Right lung (tissue), 2 donors: ENCODE measurements at regions not wholly inside any gene's neighbourhood (a gene's known extent, or its start where the extent isn't known, plus 50 kb on each side); places are given as distances from the start of the nearest gene placed in this dataset.

Experiments used
- DNase-seq, 2 donors: peaks; one replicate each; pipeline ENCODE4 v3.0.0-alpha.2; 2013

DNA sequence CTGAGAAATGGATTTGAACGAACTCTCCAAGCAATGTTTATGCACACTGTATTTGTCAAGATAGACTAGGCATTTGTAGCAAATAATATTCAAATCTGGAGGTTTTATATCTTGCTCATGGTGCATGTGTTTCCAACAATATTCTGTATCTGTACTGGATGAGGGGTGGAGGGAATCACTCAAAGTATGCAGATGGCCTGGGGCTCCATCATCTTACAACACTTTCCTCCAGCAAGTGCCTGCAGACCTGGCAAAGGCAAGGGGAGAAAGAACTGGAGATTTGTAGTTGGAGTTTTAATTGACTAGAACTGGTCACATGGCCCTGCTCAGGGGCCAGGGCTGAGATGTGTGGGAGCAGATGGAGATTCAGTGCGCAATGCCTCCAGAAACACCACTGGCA, 309.0 kb downstream of the PLK2 start:
- DNase-seq = no peak

DNA sequence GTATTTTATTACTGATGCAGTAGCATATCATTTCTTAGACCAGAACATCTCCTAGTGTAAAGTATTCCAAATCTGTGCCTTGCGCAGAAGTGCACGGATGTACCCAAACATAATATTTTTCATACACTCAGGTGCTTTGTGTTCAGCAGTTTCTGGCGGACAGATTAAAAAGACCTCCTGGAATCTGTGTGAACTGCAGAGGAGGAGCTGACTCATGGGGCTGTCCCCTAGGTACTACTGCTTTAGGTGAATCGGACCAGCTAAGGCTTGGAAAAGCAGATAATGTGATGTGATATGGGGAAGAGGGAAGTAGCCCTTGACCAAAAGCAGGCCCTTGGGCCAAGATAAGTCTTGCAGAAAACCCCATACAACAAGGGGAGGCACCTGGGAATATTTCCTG, 310.1 kb downstream of the PLK2 start:
- DNase-seq = no peak

DNA sequence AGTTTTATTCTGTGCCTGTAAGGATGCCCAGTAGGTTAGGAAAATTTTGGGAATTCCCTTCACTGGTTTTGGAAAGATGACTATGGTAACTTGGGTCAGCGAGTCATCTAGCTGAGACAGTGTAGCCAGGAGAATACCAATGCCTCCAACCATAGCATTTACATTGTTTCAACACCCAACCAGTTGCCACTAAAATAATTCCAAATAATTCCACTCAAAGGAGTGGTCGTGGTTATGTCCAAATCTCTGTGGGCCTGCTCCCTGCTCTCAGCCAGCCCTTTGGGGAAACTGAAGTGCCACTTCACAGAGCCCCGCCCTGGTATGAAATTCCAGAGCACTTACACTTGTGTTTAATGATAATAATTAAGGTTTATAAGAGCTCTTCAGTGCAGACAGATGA, 310.5 kb downstream of the PLK2 start:
- DNase-seq = no peak

DNA sequence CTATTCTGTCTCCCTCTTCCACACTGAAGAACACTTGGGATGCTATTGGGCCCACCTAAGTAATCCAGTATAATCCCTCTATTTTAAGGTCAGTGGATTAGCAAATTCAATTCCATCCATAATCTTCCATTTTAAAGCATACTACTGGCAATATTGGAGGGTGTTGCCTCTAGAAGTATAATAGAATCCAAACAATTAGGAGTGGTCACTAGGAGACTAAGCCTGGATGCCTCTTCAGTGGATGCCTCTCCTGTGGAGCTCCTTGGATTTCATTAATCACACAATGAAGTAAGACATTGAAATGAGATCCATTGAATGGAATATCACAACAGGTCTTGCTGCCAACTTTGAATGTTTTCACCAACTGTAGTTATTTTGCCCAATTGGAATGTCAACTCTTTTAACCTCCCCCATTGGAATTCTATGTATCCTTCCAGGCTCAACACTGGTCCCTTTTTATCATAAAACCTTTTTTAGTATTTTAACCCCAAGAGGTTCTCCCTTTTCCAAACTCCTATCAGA, 311.6 kb downstream of the PLK2 start:
- no peak for DNase-seq

DNA sequence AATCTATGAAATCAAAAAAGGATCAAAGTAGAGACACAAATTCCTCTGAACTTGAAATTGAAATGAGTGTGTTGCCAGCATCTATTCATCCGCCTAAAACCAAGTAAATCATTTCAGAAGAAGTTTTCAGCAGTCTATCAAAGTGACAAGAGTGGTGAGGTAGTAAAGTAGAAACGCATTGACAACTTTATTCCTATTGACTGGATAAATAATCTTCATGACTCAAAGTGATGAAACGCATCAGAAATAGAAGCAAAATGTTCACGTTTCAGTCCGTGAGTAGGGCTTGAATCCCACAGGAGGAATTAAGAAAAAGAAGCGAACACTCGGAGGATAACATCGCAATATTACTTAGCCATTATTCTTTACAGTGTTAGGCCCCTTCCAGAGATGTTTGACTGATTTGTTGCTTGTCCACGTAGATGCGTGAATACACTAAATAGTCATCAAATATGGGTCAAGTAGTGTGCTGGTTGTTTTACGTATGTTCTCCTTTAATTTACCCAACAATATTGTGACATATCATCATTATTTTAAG, 314.4 kb downstream of the PLK2 start:
- DNase-seq = no peak

DNA sequence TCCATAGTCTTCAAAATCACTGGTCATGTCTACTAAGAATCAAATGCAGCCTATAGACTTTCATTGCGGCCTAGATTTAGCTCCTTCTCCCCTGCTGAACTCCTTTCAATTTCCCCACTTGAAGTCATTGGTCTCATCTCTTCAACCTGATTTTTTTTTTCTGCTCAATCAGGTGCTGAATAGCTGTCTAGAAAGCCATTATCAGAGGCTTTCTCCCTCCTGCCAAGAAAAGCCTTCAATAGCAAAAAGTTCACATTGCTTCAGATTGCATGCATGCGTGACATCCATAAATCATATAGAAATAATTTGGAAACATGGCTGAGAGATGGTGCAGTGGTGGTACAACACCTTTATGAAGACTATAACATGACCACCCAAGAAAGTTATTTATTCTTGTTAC, 316.2 kb downstream of the PLK2 start:
- no peak for DNase-seq

DNA sequence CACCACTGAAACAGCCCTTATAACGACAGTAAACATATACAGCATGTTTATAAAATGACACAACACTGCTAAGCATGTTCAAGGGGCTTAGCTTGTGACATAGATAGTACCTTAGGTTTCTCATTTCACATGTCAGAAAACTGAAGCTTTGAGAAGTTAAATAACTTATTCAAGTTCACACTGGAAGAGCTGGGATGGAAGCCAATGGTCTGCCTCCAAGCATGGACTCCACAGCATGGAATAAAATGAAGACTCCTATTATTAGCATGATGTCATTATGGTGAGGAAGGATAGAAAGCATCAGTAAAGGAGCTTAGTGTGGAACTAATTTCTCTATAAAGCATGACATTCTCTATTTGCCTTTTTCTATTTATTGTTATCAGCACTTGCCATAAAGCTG, 316.7 kb downstream of the PLK2 start:
- no peak for DNase-seq

DNA sequence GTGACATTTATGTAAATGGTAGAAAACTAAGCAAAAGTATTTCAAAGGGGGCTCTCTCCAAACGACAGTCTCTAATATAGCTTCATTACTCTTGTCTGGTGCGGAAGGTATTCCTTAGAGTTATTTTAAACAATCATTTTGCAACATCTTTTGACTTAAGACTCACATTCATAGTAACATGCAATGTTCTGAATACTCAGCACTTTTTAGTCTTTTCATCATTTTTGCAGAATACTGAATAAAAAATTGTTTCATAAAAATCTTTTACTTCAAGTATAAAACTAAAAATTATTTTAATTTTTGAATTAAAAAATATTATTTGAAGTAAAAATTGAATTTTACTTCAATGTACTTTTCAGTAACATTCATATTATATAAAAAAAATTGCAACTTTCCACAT, 321.1 kb downstream of the PLK2 start:
- no peak for DNase-seq

DNA sequence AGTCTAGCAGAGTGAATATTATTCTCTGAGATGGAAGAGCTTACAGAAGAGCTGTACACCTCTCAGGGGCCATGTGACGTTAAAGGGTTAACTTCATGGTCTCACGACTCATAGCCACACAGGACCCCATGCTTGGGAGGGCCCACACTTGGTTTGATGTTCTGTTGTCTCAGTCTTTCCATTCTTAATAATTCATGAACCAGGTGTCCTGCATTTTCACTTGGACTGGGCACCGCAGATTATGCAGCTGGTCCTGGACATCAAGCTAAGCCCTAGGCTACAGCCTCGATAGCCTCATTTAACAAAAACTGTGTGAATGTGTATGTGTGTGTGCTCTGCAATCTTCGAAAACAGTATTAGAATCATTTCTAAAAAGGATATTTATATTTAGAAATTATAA, 323.5 kb downstream of the PLK2 start:
- DNase-seq = no peak

DNA sequence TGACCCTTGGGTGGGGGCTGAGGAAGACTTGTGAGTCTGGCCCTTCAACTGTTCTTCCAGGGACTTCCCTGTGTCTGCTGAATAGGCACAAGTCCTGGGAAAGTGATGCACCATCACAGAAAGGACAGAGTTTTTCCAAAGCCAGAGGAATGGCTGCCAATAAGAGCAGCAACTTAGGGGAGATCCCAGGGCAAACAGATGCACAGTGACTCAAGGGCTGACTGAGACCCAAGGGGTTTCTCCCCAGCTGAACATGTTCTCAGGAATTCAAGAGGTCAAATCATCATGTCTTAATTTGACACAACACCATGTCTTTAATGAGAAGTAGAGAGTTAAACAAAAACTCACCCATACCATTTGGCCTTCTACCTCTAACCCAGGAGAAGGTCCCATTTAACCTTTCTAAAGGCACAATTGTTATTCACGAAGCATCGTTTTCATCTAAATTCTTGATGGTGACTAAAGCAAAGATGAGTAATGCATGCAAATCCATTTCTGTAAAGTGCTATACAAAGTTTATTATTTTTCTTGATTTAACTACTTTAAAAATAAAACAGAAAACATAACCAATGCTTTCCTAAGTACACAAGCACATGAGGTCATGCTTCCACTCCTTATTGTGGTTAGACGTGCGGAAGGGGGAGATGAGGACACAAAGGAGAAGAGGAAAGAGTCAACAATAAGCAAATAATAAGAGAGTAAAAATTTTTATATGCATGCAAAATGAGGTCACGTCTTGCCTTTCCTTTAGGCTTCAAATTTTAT, 324.1 kb downstream of the PLK2 start:
- DNase-seq = no peak

DNA sequence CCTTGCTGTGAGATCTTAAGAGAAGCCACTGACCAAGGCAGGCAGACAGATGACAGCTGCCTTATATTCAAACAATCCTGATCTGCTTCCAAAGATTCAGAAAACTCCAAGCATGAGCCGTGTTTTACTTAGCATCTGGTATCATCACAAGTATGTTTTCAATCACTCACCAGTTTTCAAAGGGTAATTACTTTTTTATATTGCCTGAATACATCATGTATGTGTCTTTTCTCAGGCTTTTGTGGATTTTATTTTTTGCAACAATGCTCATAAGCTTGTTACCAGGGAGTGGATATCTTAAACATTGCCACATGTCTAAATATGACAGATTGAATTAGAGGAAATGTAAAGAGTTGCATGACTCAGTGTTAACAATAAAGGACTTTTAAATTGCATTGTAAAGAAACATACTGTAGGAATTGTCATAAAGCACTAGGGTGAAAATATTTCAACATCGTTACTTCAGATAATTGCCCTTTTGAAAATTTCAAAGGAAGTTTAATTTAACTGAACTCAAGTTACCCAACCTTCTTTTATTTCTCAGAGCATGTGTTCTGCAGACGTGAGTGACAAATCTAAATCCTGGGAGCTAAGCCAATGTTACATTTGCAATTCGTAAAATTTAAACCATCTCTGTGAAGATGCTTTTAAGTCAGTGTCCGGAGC, 326.1 kb downstream of the PLK2 start:
- peak; percentile 72 to 82 for DNase-seq

DNA sequence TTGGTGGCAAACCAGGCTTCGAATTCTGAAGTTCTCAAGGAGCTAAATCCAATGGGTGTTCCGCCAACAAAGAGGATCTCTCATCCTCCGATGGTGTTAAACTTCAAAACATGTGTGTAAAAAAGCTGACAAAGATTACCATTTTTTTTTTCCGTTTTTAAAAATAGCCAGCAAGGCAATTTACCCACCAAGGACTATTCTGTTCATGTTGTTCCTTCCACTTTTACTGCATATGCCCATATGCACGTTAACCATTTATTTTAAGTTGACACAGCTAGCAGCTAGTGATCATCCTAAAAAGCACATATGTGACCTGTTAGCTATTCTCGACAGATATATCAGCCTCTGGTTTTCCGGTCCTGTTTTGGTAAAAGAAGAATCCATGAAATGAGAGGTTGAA, 326.7 kb downstream of the PLK2 start:
- no peak for DNase-seq

DNA sequence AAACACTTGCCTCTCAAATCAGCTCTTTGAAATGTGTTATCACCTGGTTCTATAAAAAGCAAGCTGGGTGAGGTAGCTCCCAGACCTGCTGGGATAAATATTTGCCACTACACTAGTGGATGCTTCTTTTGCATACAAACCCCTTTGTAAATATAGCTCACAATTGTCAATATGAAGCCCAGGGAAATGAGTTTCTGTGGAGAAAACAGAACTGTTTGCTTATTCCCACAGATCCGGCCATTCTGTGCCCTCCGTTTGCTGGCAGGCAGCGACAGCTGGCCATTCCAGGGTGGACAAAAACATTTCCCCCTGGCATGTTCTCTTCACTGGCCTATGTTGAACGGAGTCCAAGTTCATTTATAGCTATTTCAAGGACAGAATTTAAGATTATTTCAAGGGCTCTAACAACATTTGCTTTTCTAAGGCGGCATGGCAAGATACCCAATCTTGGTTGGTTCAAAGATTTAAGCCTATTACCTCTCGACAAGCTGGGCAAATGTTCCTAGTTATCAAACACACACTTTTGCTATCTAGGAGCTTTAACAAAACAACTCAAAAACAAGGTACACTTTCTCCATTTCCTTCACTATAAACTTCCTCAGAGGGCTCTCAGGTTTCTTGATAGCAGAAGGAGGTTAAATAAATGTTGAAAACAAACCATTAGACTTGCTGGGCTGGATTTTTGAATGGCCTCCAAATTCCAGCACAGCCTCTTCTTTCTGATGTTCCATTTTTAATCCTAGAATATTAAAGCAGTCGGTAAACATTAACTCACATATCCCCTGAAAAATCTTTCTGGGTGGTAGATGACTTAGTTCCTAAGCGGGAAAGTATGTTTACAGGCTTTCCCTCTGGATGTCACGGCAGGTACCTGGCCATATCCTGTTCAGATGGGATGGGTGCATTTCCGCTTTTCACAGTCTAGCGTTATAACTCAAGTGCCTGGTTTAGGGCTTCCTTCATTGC, 332.3 kb downstream of the PLK2 start:
- peak; percentile 50 to 64 for DNase-seq

DNA sequence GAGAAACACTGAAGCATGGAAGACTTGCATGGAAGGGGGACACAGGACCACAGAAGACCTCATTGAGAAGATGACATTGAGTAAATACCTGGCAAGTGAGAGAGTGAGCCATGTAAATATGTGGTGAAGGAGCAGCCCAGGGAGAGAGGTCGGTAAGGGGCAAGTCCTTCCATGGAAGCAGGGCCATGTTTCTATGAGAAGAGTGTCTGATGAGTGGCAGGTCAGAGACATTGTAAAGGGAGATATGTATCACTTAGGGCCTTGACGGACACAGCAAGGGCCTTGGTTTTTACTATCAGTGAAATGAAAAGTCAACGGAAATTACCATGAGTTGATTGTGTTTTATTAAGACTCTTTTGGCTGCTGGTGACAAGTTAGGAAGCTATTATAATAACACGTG, 336.4 kb downstream of the PLK2 start:
- no peak for DNase-seq

DNA sequence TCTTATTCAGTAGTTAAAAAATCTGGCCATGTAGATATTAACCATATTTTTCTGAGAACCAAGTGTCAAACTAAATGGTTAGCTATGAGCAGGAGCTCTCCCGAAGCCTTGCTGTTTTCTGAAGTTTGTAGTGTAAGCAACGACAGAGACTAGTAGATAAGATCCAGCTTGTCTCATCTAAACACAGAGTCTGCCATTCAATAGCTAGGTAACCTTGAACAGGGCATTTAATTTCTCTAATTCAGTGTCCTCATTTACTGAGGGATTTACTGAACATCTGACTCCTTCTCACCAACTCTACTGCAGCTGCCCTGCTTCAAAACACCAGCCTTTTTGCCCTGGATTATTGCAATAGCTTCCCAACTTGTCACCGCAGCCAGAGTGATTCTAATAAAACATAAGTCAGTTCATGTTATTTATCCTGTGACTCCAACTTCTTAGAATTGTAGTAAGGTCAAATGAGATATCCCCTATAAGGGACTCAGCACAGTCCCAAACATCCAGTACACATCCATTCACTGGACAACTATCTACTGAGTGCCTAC, 337.0 kb downstream of the PLK2 start:
- DNase-seq = no peak

DNA sequence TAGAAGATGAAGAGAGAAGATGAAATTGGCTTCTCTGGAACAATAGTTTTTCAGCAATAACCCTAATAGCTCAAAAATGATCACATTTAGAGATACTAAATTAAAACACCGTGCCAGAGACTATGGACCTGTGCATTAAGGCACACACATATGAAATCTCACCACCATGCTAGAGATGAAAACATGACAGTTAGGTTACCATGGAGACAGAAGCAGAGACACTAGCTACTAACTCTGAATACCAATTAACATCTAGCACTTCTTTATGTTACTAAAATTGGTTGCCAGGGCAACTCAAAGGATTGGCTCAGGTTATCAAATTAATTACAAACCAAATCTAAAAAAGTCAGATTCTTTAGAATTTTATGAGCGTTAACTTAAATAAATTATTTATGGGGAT, 337.7 kb downstream of the PLK2 start:
- DNase-seq = no peak

DNA sequence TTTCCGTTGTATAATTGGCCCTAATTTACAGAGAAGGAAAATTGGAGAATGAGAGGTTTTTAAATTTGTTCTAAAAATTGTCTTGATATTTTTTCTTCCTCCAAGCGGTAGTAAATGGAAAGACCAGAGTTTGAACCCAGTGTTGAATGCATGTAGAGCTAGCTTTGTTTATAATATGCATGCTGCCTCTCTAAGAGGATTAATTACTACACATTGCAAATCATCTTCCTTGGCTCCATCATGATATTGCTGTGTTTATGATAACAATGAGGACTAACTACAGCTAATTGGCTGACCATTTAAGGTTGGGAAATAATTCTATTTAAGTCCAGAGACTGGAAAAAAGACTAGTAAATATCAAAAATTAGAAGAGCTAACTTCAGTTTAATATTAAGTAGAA, 338.5 kb downstream of the PLK2 start:
- peak; percentile 37 to 47 for DNase-seq

DNA sequence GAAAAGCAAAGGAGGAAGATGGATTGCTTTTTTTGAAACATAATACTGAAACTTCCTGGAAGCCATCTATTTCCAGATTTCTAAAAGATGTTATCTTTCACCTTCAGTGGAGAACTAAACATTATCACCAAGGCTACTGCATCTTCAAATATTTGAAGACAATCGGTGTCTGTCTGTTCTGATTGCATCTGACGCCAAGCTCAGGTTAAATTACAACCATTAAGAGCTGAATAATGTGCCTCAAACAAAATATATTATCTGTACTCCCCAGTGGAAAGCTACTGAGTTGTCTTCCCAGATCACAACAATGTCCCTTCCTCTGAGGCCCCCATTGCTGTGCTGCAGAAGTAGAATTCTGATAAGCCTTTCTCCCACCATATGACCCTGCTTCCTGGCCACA, 342.3 kb downstream of the PLK2 start:
- DNase-seq = no peak

DNA sequence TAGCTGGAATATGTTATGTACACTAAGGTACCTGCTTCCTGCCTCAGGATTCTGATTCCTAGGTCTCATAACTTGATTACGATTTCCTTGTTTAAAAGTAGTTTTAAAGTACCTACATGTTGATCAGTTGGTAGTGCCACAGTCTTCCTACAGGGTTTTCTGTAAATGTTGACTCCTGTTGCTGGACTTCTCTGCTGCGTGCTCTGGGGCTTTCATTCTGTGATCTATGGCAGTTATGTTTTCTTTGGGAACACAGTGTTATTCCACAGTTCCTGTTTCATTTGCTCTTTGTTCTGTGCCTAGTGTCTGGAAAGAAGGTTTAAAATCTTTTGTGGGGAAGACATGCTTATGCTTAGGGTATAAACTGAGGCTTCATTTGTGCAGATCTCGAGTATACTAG, 343.5 kb downstream of the PLK2 start:
- no peak for DNase-seq

DNA sequence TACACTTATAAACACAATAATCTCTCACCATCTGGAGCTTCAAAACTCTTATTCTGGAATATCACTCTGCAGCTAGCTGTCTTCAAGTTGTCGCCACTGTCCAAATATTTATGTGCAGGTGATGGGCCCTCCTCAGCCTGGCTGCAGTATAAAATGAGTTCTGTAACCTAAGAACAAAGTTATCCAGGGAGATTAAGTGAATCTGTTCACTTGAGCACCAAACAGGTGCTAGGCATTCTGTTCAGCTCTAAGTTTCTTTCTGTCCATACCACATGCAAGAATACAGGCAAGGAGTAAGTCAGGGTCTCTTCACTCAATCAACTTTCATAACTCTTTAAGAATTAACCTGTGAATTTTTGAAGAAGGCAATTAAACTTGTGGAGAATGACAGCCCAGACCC, 344.1 kb downstream of the PLK2 start:
- DNase-seq = no peak

DNA sequence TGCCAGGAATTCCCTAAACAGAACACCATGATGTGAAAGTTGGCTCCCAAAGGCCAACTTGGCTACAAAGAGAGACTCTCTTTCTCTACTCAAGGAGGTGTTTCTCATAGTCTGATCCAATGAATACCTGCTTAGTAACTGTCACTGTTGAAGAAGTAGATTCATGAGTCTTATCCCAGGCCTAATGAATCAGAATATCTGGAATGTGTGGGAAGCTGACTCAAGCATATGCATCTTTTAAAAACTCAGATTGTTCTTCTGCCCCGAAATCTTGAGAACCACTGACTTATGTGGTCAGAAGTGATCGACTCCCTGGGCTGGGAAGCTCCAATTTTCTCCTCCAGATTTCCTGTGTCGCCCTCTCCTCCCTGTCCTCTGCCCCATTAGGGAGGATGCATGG, 345.6 kb downstream of the PLK2 start:
- DNase-seq = no peak

DNA sequence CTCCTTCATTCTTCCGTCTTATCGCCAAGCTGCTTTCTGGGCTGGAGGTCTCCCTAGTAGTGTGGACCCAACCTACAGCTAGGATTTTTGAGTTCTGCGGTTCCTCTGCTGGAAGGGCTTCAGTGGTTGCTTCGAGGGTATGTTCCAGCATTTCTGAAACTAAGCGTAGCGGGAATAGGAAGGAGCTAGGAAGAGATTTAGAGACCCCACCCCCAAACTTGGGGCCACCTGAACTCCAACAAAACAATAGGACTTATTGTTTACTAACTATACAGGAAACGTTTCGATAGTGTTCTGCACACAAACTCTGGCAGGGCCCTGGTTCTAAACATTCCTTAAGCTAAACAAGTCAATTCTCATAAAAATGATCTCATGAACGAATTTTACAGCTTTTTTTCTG, 346.7 kb downstream of the PLK2 start:
- no peak for DNase-seq
